IPS DF 19.7 (cell line): ENCODE measurements at regions not wholly inside any gene's neighbourhood (a gene's known extent, or its start where the extent isn't known, plus 50 kb on each side); places are given as distances from the start of the nearest gene placed in this dataset.
"Not testable (repeated sequence)": the region's sequence is repeated elsewhere in the genome, so short reads cannot be mapped to it uniquely, and the experiment has no call there.

Source experiments
- DNase-seq: peaks from one replicate; pipeline ENCODE4 v3.0.0-alpha.2; 2013; ENCODE audit warnings: low read depth, low spot score

GRCh38 chr16:63719926-63720325, 1401.9 kb downstream of the CDH11 start:
- DNase-seq: no peak

DNA sequence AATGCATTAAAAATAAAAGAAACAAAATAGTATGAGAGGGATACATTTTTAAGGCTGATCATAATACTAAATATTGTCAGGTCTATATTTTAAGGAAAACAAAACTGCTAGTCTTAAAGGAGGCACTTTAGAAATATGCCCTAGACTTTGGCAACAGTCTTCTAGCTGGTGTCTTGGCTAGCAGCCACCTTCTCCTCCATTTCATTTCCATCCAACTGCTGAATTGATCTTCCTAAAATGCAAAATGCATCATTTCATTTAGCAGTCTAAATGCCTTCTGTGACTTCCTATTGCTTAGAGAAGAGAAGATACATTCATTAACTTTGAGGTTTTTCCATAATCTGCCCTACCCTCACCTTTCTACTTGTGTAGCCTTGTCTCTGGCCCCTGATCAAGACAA, 1404.1 kb downstream of the CDH11 start:
- DNase-seq: no peak

DNA sequence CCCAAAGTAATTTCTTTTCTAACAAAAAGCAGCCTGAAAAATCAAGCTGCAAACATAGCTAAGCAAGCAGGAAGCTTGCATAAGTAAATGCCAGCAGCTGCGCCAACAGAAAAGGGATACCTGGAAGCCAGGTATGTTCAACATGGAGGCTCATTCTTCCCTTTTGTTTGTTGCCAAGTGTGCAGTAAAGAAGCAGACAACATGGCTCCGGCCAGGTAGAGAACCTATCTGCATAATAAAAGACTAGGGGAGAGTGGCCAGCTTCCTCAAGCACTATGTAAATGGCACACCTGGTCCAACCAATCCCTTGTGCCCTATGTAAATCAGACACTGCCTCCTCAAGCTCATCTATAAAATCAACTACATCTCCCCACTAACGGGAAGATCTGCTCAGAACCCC, 1407.0 kb downstream of the CDH11 start:
- DNase-seq: peak; percentile 64

DNA sequence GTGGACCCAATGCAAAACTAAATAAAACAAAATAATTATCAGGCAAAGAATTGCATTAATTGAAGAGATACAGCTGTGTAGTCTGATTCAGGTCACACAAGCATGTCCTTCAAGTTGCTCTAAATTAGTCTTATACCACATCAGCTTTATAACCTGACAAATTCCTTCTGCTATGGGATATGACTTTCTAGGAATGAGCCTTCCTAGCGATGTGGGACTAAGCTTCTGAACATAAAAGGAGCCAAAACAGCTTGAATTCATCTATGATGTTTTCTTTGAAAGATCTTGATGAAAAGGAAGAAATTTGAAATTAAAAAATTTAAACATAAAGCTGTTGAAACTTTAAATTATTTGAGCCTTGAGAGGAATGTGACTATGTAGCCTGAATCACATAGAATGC, 1409.1 kb downstream of the CDH11 start:
- no peak for DNase-seq

- no peak for DNase-seq
Observed at GRCh38 chr16:63703612-63704011, 1418.3 kb downstream of the CDH11 start.

GRCh38 chr16:63702981-63703590, 1418.8 kb downstream of the CDH11 start:
- DNase-seq: peak; percentile 12

GRCh38 chr16:63697736-63698135, 1424.1 kb downstream of the CDH11 start:
- no peak for DNase-seq

GRCh38 chr16:63695347-63695746, 1426.5 kb downstream of the CDH11 start:
- DNase-seq: no peak

DNA sequence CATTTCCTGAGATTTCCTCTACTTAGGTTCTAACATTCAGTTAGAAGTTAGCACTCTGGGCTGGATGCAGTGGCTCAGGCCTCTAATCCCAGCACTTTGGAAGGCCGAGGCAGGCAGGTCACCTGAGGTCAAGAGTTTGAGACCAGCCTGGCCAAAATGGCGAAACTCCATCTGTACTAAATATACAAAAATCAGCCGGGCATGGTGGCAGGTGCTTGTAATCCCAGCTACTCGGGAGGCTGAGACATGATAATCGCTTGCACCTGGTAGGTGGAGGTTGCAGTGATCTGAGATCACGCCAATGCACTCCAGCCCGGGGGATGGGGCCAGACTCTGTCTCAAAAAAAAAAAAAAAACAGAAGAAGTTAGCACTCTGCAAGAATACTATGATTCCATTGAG, 1430.9 kb downstream of the CDH11 start:
- no peak for DNase-seq

GRCh38 chr16:63690267-63690666, 1431.6 kb downstream of the CDH11 start:
- no peak for DNase-seq

DNA sequence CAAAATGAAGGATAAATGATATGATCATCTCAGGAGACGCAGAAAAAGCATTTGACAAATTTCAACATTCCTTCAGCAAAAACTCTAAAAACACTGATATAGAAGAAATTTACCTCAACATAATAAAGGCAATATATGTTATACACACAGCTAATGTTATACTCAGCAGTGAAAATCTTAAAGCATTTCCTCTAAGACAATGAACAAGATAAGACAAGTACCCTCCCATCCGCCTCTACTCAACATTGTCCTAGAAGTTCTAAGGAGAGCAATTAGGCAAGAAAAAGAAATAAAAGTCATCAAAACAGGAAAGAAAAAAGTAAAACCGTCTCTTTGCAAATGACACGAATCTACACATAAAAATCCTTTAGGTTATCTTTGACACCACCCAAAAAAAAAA, 1432.8 kb downstream of the CDH11 start:
- no peak for DNase-seq

DNA sequence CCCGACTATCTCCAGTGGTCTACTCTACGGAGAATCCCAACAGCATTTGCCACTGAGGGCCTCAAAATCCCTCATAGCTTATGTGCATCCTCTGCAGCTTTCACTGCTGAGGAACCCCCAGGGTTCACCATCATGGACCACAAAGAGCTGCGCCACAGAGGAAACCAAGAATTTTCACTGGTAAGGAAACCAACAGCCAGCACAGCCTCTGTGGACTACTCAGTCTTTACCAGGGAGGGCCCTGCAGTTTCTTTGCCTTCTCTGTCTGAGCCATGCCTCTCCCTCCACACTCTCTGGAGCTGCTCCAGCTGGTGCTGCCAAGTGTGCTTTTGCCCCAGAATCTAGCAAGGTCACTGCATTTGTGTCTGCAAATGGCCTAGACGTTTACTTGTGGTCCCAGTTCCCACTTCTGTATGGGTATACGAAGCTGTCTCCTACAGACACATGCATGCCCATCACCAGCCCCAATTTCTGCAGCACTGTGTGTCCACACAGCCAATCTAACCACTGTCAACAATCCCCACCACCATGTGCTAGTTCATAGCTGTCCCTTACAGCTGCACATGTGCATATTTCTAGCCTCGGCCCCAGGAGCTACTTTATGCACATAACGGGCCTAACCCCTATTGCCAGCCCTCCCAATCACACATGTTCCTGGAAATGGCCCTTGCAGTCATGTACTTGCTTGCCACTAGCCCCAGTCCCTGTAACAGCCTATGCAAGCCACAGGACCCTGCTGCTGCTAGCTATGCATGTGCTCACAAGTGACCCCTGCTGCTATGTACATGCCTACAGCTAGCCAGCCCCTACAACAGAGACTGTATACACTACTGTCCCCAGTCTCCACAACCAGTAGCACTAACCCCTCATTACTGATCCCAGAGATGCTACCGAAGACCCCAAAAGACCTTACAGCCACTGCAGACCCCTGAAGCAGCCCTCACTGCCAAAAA, 1437.4 kb downstream of the CDH11 start:
- DNase-seq: peak; percentile 12

DNA sequence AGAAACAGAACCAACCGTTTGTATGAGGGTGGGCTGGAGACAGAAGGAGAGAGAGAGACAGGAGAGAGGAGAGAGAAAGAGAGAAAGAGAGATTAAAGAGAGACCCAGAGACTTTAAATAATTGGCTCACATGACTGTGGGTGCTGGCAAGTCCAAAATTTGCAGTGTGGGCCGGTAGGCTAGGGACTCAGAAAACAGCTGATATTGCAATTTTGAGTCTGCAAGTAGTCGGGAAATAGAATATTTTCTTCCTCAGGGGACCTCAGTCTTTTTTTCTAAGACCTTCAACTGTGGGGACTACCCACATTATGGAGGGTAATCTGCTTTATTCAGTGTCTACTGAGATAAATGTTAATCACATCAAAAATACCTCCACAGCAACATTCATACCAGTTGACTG, 1439.0 kb downstream of the CDH11 start:
- DNase-seq: no peak

GRCh38 chr16:63672493-63672892, 1449.4 kb downstream of the CDH11 start:
- DNase-seq: no peak

GRCh38 chr16:63663155-63663554, 1458.7 kb downstream of the CDH11 start:
- no peak for DNase-seq

GRCh38 chr16:63655846-63656245, 1466.0 kb downstream of the CDH11 start:
- no peak for DNase-seq

- DNase-seq: no peak
Observed at GRCh38 chr16:63653044-63653839, 1468.6 kb downstream of the CDH11 start.

- DNase-seq: no peak
Observed at GRCh38 chr16:63652091-63652490, 1469.8 kb downstream of the CDH11 start.

GRCh38 chr16:63650550-63650949, 1471.3 kb downstream of the CDH11 start:
- DNase-seq: no peak

DNA sequence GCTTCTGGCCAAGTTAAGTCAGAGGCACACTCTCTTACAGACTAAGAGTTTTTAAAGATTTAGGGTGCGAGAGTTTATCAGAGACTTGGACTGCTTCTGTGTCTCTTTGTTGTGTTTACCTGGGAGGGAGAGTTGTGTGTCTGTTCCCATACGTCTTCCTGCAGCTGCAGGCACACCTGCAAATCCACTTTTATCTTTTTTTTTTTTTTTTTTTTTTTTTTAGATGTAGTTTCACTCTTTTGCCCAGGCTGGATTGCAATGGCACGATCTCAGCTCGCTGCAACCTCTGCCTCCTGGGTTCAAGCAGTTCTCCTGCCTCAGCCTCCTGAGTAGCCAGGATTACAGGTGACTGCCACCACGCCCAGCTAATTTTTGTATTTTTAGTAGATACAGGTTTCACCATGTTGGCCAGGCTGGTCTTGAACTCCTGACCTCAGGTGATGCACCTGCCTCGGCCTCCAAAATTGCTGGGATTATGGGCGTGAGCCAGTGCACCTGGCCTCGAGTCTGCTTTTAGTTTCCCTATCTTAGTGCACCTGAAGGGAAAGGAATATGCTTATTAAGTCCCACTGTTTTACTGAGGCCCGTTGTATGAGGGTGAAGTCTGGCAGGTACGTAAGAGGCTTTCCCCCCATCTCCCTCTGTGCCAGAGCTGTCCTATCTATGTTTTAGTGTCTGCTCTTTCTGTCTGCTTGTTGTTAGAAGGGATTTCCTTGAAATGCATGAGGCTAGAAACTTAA, 1488.0 kb downstream of the CDH11 start:
- DNase-seq: not testable (repeated sequence)

DNA sequence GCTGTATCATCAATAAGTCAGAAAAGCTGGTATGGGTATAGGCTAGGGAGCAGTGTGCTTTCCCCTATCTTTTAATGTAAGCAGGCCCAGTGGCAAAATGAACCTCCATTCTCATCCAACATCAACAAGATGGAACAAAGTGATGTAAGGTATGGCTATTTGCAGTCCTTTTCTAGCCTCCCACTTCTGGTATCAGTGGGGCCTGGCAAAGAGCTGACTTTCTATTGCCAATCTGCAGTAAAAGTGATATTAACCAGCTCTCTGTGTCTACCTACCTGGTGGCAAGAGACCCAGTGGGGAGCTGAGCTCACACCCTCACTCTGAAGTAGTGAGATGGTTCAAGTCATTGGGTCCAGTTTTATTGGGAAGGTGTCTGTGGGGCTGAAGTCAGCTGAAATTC, 1492.6 kb downstream of the CDH11 start:
- no peak for DNase-seq

DNA sequence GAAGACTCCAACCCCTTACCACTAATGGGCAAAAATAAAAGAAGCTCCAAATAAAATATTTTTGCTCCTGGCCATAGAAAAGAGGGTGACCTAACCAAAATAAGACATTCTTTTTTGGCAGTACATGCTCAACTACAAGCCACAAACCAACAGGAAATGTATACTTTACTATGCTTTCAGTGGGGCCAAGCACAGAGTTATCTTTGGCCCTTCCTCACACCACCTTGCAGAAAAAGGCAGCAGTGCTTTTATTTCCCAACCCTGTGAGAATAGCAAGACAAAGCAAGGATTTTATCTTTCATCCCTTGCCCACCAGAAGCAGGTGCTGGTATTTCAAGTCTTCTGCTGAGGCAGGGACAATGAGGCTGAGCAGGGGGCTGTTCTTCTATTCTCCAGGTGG, 1493.1 kb downstream of the CDH11 start:
- DNase-seq: no peak
